Endothelial cell of umbilical vein (primary cell): ENCODE measurements at regions not wholly inside any gene's neighbourhood (a gene's known extent, or its start where the extent isn't known, plus 50 kb on each side); places are given as distances from the start of the nearest gene placed in this dataset.

ENCODE experiments used
- BruUV-seq: library from RNA; stranded (reverse); fragments of 400-500 nt; replicated peaks from 2 replicates; lab custom pipeline; 2021; lab: Mats Ljungman, UMichigan
- CTCF ChIA-PET: fragments of 300-600, 350-600 bp; sonication (Branson Sonifier 250); formaldehyde crosslinking; loops from one replicate; lab custom pipeline; 2021; ENCODE audit warnings: antibody characterized with exemption, inconsistent platforms; lab: Charles Lee
- POLR2A ChIA-PET: fragments of 300-600, 350-600 bp; sonication (Branson Sonifier 250); formaldehyde crosslinking; loops from one replicate; lab custom pipeline; 2021; ENCODE audit warnings: antibody characterized with exemption, inconsistent platforms; lab: Charles Lee
- DNase-seq: peaks from one replicate; pipeline ENCODE4 v3.0.0-alpha.2; 2011; ENCODE audit warnings: low read depth, low spot score
- FAIRE-seq: peaks from 2 replicates; lab custom pipeline; 2011; peaks lifted over from hg19 to GRCh38; lab: Jason Lieb, UNC
- H2AFZ ChIP-seq: 2 replicates; pipeline ENCODE4 v1.6.0; 2012; ENCODE audit warnings: low read depth, low read length, control low read depth, inconsistent platforms
- H3K27ac ChIP-seq: 2 replicates; pipeline ENCODE4 v1.5.1; 2011; ENCODE audit warnings: low read depth, mild to moderate bottlenecking, control low read depth, low read length, moderate library complexity; ENCODE audit not compliant: insufficient read depth
- H3K27me3 ChIP-seq, 2 experiments: 2 replicates each; pipeline versions ENCODE4 v1.6.0 to v1.6.1; 2011; ENCODE audit warnings: low read length in 2 of 2, mixed read lengths in 1 of 2; ENCODE audit not compliant: control insufficient read depth in 2 of 2, insufficient read depth in 2 of 2
- H3K36me3 ChIP-seq, 2 experiments: 2 replicates in 1 of 2; 3 replicates in 1 of 2; pipeline ENCODE4 v1.5.1; 2011; ENCODE audit warnings: low read length in 2 of 2, mild to moderate bottlenecking in 1 of 2, moderate library complexity in 1 of 2; ENCODE audit not compliant: control insufficient read depth in 2 of 2, insufficient read depth in 2 of 2; ENCODE audit errors: extremely low read depth in 1 of 2
- H3K4me1 ChIP-seq: 3 replicates; pipeline ENCODE4 v1.5.1; 2011; ENCODE audit warnings: mild to moderate bottlenecking, low read length; ENCODE audit not compliant: control insufficient read depth, insufficient read depth; ENCODE audit errors: extremely low read depth
- H3K4me2 ChIP-seq: 2 replicates; pipeline ENCODE4 v1.6.1; 2011; ENCODE audit warnings: low read length, control low read depth, mixed read lengths; ENCODE audit not compliant: insufficient read depth
- H3K4me3 ChIP-seq, 3 experiments: fragments of 200-600 bp in 1 of 3; sonication (generic), shearing (Covaris generic) in 1 of 3; replicated peaks in 1 of 3; 2 replicates each; pipeline ENCODE4 v1.5.1; 2011 to 2016; ENCODE audit warnings: control low read depth in 3 of 3, low read length in 3 of 3, mild to moderate bottlenecking in 2 of 3, inconsistent platforms in 1 of 3, low read depth in 1 of 3, moderate library complexity in 1 of 3; ENCODE audit not compliant: insufficient read depth in 1 of 3
- H3K79me2 ChIP-seq: 2 replicates; pipeline ENCODE4 v1.6.0; 2012; ENCODE audit warnings: low read length, inconsistent platforms; ENCODE audit not compliant: control insufficient read depth, insufficient read depth
- H3K9ac ChIP-seq: replicated peaks from 2 replicates; pipeline ENCODE3; 2011; ENCODE audit warnings: low read length, control low read depth; ENCODE audit not compliant: insufficient read depth; ENCODE audit errors: extremely low read depth
- H3K9me1 ChIP-seq: replicated peaks from 3 replicates; pipeline ENCODE4 v1.6.0; 2011; ENCODE audit warnings: mild to moderate bottlenecking, low read length; ENCODE audit not compliant: control insufficient read depth, insufficient read depth; ENCODE audit errors: extremely low read depth
- H3K9me3 ChIP-seq: replicated peaks from 2 replicates; pipeline ENCODE4 v1.5.1; 2012; ENCODE audit warnings: low read length, inconsistent platforms; ENCODE audit not compliant: control insufficient read depth, insufficient read depth
- H4K20me1 ChIP-seq: replicated peaks from 2 replicates; pipeline ENCODE3; 2011; ENCODE audit warnings: mild to moderate bottlenecking, low read length; ENCODE audit not compliant: control insufficient read depth, insufficient read depth; ENCODE audit errors: extremely low read depth
- CTCF ChIP-seq, 2 donors: IDR thresholded peaks; 1 replicate in 1 of 2; 2 replicates in 1 of 2; pipeline ENCODE4 v1.5.1; 2011; ENCODE audit warnings: low read length in 2 of 2, mild to moderate bottlenecking in 2 of 2, moderate library complexity in 2 of 2, control low read depth in 1 of 2, inconsistent platforms in 1 of 2, low read depth in 1 of 2; ENCODE audit not compliant: insufficient read depth in 1 of 2; ENCODE audit errors: extremely low read depth in 1 of 2
- EZH2 ChIP-seq: IDR thresholded peaks from 2 replicates; pipeline ENCODE4 v1.6.1; 2012; ENCODE audit warnings: borderline replicate concordance, low read depth, mild to moderate bottlenecking, moderate library complexity, low read length, inconsistent platforms; ENCODE audit not compliant: severe bottlenecking
- FOS ChIP-seq: IDR thresholded peaks from 2 replicates; pipeline ENCODE4 v1.6.1; 2011; ENCODE audit warnings: mild to moderate bottlenecking, low read length, moderate library complexity, borderline replicate concordance; ENCODE audit not compliant: insufficient read depth
- GATA2 ChIP-seq: IDR thresholded peaks from 2 replicates; pipeline ENCODE4 v1.7.0; 2011; ENCODE audit warnings: low read depth, mild to moderate bottlenecking, moderate library complexity, mixed read lengths, low read length; ENCODE audit not compliant: insufficient read length, insufficient read depth
- JUN ChIP-seq: IDR thresholded peaks from 2 replicates; pipeline ENCODE4 v1.6.1; 2011; ENCODE audit warnings: borderline replicate concordance, low read depth; ENCODE audit not compliant: insufficient read length, insufficient read depth
- MAX ChIP-seq: IDR thresholded peaks from 2 replicates; pipeline ENCODE4 v1.6.1; 2011; ENCODE audit not compliant: insufficient read depth, insufficient read length
- MYC ChIP-seq: IDR thresholded peaks from one replicate; pipeline ENCODE4 v1.6.1; 2011; ENCODE audit warnings: mild to moderate bottlenecking, low read depth, low read length
- POLR2A ChIP-seq: IDR thresholded peaks from 2 replicates; pipeline ENCODE4 v1.6.1; 2012; ENCODE audit warnings: low read depth, mild to moderate bottlenecking, control low read depth, low read length
- POLR2AphosphoS5 ChIP-seq: IDR thresholded peaks from 2 replicates; pipeline ENCODE4 v1.6.1; 2012; ENCODE audit warnings: low read depth, mild to moderate bottlenecking, control low read depth, low read length, moderate library complexity; ENCODE audit not compliant: insufficient read depth
- dilution Hi-C: fragments of 300-500 bp; cut with MboI; formaldehyde crosslinking; loops from one replicate; pipeline ENCODE4 v1.15.0; 2019; ENCODE audit warnings: low sequenced_read_pairs; ENCODE audit not compliant: extremely low pct_ligation_motif_present
- intact Hi-C: fragments of 100-400 bp; cut with micrococcal nuclease; formaldehyde crosslinking; loops from one replicate; pipeline ENCODE4 v1.10.0; 2022

- H3K9me3 ChIP-seq, result no peaks in the 10 kb centered on the region
- ChIA-PET POLR2A (no interaction called here), CTCF (no interaction called here)
- H4K20me1 ChIP-seq, result no peaks in the 10 kb centered on the region
- H3K36me3 ChIP-seq, result no peaks in the 10 kb centered on the region
- no peaks in the 10 kb centered on the region for H3K4me1 ChIP-seq
- no peaks in the 10 kb centered on the region for H3K27me3 ChIP-seq
- no peak for FAIRE-seq
- dilution Hi-C loops, result no loop called here
- no peak overlapping the region for H3K4me2 ChIP-seq
- no peak overlapping the region for H2AFZ ChIP-seq
- H3K4me3 ChIP-seq, result no peak overlapping the region
- no peak overlapping the region for H3K9ac ChIP-seq
- intact Hi-C loops, result no loop called here
- no peak for DNase-seq
- H3K9me1 ChIP-seq, result no peaks in the 10 kb centered on the region
- TF ChIP-seq CTCF (IDR thresholded peaks at IDR 0.05; ENCODE audit: extremely low read depth in 1 of 2, insufficient read depth in 1 of 2, low read depth in 1 of 2, low read length in 2 of 2) (no peak), EZH2 (no peak), MAX (no peak), FOS (no peak), POLR2AphosphoS5 (no peak), JUN (no peak), GATA2 (no peak), MYC (no peak), POLR2A (no peak)
- H3K79me2 ChIP-seq, result no peaks in the 10 kb centered on the region
- BruUV-seq, result no TSS peak
- no peak overlapping the region for H3K27ac ChIP-seq
These were observed 533.2 kb upstream of the NR3C2 start for GRCh38 chr4:148975464-148975863.
